NCI-H524 treated with DMSO at 0.1 percent for 48 hours (cell line): ENCODE measurements at regions not wholly inside any gene's neighbourhood (a gene's known extent, or its start where the extent isn't known, plus 50 kb on each side); places are given as distances from the start of the nearest gene placed in this dataset.
"Not testable (repeated sequence)": the region's sequence is repeated elsewhere in the genome, so short reads cannot be mapped to it uniquely, and the experiment has no call there.

Experiments used
- DNase-seq: peaks from one replicate; lab custom pipeline; 2025; lab: John Stamatoyannopoulos, UW

- DNase-seq = peak; percentile 20
Observed at GRCh38 chrX:4547213-4547836, 833.9 kb upstream of the PRKX start.

- DNase-seq = not testable (repeated sequence)
Observed at GRCh38 chrX:4546178-4546577, 832.7 kb upstream of the PRKX start.

- DNase-seq = no peak
Observed at GRCh38 chrX:4528247-4528646, 814.8 kb upstream of the PRKX start.

- DNase-seq = no peak
Observed at GRCh38 chrX:4485912-4486311, 772.5 kb upstream of the PRKX start.

GRCh38 chrX:4484266-4484665 lies 770.8 kb upstream of the PRKX start:
- no peak for DNase-seq

GRCh38 chrX:4451591-4451990 lies 738.1 kb upstream of the PRKX start:
- DNase-seq = no peak

GRCh38 chrX:4450177-4450576 lies 736.7 kb upstream of the PRKX start:
- DNase-seq = no peak

- DNase-seq = no peak
Observed at GRCh38 chrX:4435905-4436304, 722.5 kb upstream of the PRKX start.

- DNase-seq = no peak
Observed at GRCh38 chrX:4397471-4397870, 684.0 kb upstream of the PRKX start.

- no peak for DNase-seq
Observed at GRCh38 chrX:4382273-4382672, 668.8 kb upstream of the PRKX start.

- DNase-seq = no peak
Observed at GRCh38 chrX:4380710-4381109, 667.3 kb upstream of the PRKX start.

GRCh38 chrX:4379071-4379470 lies 665.6 kb upstream of the PRKX start:
- no peak for DNase-seq

- DNase-seq = no peak
Observed at GRCh38 chrX:4373791-4374190, 660.3 kb upstream of the PRKX start.

- no peak for DNase-seq
Observed at GRCh38 chrX:4358577-4358976, 645.1 kb upstream of the PRKX start.

- DNase-seq = no peak
Observed at GRCh38 chrX:4322916-4323315, 609.5 kb upstream of the PRKX start.

- DNase-seq = no peak
Observed at GRCh38 chrX:4320436-4320947, 607.0 kb upstream of the PRKX start.

GRCh38 chrX:4315891-4316290 lies 602.4 kb upstream of the PRKX start:
- DNase-seq = no peak

GRCh38 chrX:4314586-4314985 lies 601.1 kb upstream of the PRKX start:
- DNase-seq = no peak

GRCh38 chrX:4277122-4277521 lies 563.7 kb upstream of the PRKX start:
- DNase-seq = no peak

GRCh38 chrX:4268676-4269075 lies 555.2 kb upstream of the PRKX start:
- DNase-seq = no peak

GRCh38 chrX:4265036-4265435 lies 551.6 kb upstream of the PRKX start:
- DNase-seq = no peak

GRCh38 chrX:4263030-4263803 lies 549.8 kb upstream of the PRKX start:
- DNase-seq = peak; percentile 12

- DNase-seq = no peak
Observed at GRCh38 chrX:4253092-4253491, 539.6 kb upstream of the PRKX start.

GRCh38 chrX:4249401-4249800 lies 536.0 kb upstream of the PRKX start:
- DNase-seq = no peak
